GOT3 (cell line): ENCODE measurements at regions not wholly inside any gene's neighbourhood (a gene's known extent, or its start where the extent isn't known, plus 50 kb on each side); places are given as distances from the start of the nearest gene placed in this dataset.
"Not testable (repeated sequence)": the region's sequence is repeated elsewhere in the genome, so short reads cannot be mapped to it uniquely, and the experiment has no call there.

Experiments used
- DNase-seq: peaks from one replicate; lab custom pipeline; 2025; ENCODE audit warnings: mixed read lengths; lab: John Stamatoyannopoulos, UW

DNA sequence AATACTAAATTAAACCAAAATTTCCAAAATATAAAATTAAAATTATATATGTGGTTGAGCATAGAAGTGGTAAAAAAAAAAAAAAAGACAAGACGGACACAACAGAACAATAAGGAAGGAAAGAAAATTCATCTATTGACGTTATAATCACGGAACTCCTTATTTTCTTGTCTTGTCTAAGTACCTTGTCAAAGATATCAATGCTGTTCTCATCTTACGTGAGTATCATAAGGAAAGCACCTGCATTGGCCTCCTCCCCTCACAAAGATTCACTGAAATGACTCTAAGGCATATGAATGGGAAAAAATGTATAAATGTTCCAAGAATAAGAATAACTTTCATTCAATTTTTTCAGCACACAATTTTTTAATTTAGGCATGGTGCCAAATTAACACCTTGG lies 135.4 kb downstream of the PPP1R3A start:
- no peak for DNase-seq

DNA sequence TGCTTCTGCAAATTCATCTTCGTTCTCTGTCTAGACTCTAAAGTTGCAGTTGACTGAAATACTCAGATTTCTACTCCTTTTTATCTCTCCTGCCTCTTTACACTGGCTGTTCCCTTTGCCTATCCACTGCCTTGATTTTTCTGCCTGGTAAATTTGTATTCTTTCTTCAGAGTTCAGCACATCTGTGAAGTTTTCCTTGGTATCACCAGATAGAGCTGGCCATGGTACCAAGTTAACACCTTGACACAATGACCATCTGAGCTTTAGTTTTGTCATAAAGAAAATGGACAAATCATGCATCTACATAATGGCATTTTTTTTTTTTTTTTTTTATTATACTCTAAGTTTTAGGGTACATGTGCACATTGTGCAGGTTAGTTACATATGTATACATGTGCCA lies 143.0 kb downstream of the PPP1R3A start:
- no peak for DNase-seq

DNA sequence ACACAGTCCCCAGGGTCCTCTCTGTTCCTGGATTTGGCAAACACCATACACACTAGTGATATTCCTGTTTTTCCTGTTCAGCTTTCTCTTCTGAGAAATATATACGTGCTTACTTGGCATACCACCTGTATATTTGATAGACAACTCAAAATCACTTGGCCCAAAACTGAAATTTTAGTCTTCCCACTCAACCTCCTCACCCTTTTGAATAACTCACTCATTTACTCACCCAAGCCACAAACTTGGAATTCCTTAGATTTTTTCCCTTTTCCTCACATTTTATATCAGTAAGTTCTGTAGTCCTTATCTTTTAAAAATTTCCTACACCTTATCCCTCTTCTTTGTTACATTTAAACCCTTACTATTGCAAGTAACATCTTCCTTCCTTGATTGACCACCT lies 143.4 kb downstream of the PPP1R3A start:
- no peak for DNase-seq

DNA sequence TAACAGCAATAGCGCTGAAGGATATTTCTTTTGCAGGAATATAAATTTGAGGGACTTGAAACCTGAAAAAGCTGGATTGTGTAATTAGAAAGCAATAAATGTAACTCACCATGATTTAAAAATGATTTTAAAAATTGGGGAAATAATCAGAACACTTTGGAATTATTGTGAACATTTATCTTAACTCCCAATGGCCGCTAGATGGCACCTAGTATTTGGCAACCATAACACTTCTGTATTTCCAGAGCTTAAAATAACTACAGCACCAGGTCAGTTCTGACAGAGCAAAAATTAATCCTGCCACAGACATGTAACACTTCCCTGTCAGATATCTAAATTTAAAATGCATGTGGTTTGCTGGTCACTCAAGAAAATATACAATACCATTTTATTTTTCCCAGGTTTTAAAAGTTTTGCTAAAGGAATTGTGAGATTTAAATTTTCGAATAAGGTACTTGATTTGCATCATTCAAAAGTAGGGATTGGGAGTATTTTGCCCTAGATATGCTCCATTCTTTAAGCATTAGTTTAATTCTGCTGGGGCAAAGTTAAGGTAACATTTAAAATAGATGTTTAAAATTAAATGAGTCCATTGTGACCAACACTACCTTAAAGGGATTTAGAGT lies 144.5 kb downstream of the PPP1R3A start:
- no peak for DNase-seq

DNA sequence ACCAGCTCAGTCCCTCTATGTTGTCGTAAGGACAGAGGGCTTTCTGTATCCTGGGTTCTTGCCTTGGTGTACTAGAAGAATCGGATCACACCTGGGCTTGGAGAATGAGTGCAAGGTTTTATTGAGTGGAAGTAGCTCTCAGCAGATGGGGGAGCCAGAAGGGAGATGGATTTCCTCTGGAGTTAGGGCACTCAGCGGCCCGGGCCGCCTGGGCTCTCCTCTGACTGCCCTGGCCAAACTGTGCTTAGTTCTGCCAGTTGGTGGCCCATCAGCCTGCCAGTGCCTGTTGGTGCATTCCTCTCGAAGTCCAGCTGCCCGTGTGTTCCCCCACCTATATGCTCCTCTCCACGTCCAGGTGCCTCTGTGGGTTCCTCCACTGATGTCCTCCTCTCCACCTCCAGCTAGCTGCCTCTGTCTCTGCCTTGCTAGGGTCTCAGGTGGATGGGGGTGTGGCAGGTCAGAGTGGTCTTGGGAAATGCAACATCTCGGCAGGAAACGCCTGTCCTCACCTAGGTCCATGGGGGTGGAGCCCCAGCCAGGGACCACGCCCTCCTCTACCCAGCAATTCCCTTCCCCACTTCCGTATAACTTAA lies 148.6 kb downstream of the PPP1R3A start:
- DNase-seq: no peak

DNA sequence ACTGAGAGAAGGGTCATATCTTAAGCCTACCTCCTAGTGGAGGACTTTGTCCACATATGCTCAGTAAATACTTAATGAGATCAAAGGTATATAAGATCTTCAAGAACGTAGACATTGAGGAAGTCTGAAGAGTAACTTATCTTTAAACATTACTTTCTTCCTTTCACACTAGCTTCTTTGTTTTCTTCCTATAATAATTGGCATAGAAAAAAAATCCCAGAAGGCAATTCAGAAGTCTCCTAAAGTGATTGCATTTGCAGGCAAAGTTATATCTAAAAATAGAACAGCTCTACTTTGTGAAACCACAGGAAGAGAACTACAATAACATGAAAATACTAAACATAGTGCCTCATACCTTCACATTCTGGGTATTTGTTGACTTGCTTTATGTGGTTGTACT lies 150.4 kb downstream of the PPP1R3A start:
- DNase-seq: no peak

GRCh38 chr7:113764401-113765035 lies 154.3 kb downstream of the PPP1R3A start:
- DNase-seq: no peak

DNA sequence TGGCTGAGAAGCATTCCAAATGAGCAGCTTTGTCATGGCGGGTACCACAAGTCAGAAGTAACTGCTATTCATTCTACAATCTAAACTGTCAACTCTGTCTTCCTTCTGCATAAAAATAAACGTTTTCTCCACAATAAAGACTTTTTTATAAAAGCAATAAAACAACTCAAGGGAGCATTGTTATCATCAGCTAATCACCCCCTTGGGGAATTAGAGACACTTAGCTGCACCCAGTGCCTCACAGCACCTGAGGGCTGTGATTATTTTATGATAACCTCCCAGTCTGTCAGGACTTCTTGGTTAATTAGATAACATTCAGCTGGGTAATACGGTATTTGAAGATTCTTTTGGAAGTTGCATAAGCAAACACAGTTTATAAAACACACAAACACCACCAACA lies 155.6 kb downstream of the PPP1R3A start:
- no peak for DNase-seq

DNA sequence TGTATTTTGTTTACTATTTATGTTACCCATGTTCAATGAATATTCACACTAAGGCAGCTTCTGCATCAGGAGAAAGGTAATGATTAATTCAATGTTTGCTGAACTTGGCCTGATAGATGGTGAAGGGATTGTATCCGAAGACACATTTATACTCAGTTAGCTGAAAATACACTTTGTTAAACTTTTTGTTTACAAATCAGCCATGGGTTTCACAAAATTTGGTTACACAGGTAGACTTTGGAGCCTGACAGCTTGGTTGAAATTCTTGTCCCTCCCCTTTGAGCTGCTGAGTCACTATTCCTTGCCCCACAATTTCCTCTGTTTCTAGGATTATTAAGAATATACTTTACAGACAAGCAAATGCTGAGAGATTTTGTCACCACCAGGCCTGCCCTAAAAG lies 162.6 kb downstream of the PPP1R3A start:
- DNase-seq: no peak

- no peak for DNase-seq
Observed at GRCh38 chr7:113752689-113753088, 166.1 kb downstream of the PPP1R3A start.

DNA sequence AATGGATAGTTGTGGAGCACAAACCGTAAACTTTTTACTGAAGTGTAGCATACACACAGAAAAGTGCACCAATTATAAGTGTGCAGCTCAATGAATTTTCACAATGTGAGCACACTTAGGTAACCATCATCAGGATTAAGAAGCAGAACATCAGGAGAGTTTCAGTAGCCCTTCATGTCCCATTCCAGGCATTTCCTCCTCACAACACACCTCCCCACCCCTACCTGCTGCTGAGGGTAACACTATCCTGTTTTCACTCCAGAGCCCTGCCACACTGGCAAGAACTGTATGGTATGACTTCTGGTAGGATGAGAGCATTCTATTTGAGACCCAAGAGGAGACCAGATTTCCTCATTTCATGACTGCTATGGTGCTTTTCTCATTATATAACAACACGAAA lies 166.5 kb downstream of the PPP1R3A start:
- no peak for DNase-seq

GRCh38 chr7:113751547-113751946 lies 167.3 kb downstream of the PPP1R3A start:
- DNase-seq: no peak

DNA sequence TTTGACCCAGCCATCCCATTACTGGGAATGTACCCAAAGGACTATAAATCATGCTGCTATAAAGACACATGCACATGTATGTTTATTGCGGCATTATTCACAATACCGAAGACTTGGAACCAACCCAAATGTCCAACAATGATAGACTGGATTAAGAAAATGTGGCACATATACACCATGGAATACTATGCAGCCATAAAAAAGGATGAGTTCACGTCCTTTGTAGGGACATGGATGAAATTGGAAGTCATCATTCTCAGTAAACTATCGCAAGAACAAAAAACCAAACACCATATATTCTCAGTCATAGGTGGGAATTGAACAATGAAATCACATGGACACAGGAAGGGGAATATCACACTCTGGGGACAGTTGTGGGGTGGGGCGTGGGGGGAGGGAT lies 170.4 kb downstream of the PPP1R3A start:
- DNase-seq: not testable (repeated sequence)

GRCh38 chr7:113742946-113743431 lies 175.8 kb downstream of the PPP1R3A start:
- not testable (repeated sequence) for DNase-seq

DNA sequence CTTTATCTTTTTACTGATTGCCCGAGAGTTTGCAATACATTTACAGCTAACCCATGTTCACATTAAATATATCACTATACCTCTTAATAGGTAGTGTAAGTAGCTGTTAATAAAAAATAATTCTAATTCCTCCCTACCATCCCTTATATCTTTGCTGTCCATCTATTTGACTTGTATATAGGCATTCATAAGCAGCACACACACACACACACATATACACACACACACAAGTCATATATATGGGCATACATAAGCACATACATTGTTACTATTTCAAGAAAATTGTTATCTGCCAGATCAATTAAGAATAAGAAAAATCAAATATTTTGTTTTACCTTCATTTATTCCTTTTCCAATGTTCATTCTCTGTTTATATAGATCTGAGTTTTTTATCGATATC lies 176.4 kb downstream of the PPP1R3A start:
- DNase-seq: no peak

DNA sequence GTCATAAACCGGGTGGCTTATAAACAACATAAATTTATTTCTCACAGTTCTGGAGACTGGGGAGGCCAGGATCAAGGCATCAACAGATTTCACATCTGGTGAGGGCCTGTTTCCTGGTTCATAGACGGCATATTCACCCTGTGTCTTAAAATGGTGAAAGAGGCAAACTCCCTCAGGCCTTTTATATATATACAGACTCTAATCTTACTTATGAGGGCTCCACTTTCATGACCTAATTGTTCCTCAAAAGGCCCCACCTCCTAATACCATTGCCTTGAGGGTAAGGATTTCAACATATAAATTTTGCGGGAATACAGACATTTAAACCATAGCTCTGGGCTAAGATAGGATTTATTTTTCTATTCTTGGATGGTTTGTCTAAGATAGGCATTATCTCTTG lies 187.2 kb downstream of the PPP1R3A start:
- no peak for DNase-seq

DNA sequence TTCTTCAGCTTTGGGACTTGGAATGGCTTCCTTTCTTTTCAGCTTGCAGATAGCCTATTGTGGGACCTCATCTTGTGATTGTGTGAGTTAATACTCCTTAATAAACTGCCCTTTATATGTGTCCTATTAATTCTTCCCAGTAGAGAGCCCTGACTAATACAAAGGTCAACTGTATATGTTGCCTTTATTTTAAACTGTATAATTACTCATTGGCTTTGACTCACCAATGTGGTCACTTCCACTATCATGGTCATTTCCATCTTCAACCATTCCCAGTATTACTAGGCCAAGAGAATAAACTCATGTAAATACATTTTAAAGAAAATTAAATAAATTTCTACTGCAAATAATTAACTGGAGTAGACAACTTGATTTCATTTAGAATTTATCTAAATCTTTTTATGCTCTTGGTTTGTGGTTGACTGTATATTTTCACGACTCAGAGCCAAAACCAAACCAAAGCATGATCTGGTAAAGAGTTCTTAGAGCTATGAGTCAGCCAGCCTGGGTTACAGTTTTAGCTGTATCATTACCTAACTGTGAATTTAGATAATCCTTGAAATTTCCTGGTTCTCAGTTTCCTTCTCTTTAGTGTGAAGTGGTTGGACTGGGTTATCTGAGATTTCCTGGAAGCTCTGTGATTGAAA lies 188.4 kb downstream of the PPP1R3A start:
- no peak for DNase-seq

GRCh38 chr7:113727486-113727885 lies 191.3 kb downstream of the PPP1R3A start:
- DNase-seq: no peak

- DNase-seq: no peak
Observed at GRCh38 chr7:113722006-113722405, 196.8 kb downstream of the PPP1R3A start.

- no peak for DNase-seq
Observed at GRCh38 chr7:113717739-113718138, 201.1 kb downstream of the PPP1R3A start.

DNA sequence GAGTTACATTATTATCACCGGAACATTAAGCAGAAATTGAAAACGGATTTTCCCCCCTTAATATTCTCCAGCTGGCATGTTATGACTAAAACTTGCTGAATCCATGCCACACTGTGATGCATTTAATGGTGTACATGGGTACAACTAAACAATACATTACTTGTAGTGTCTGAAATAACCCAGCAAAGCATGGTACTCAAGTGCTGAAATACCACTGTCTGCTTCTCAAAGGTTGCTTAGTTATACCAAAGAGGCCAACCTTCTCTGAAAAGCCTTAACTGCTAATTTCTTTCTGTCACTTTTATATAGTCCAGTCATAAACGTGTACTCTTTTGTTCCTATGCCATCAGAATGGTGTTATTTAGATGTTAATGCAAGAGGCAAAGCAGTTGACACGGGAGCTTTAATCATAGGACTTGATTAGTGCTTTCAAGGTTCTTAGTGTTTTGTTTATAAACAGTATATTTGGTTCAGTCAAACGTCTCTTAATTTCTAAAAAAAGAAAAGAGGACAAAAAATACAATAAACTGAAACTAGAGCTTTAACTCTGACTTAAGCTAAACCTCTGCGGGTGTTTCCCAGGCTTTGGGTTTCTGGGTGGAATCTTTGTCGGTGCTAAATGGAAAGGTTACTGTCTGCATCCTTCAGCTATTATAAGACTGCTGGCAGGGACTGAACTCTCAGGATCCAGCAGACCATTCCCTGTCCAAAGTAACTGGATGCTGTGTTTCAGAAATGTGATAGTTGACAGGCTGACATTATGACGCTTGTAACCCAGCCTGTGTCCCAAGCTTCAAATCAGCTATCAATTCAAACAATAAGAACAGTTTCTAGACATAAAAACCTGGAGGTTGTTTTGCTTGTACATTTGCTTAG lies 202.6 kb downstream of the PPP1R3A start:
- DNase-seq: no peak

GRCh38 chr7:113715262-113715661 lies 203.5 kb downstream of the PPP1R3A start:
- no peak for DNase-seq
